Omental fat pad (tissue), 3 donors: ENCODE measurements at regions not wholly inside any gene's neighbourhood (a gene's known extent, or its start where the extent isn't known, plus 50 kb on each side); places are given as distances from the start of the nearest gene placed in this dataset.
"Not testable (repeated sequence)": the region's sequence is repeated elsewhere in the genome, so short reads cannot be mapped to it uniquely, and the experiment has no call there.

Experiments
- ATAC-seq: fragments of 150-250 bp; one replicate; pipeline ENCODE4 v1.9.1; 2016; ENCODE audit warnings: mild to moderate bottlenecking, moderate library complexity; ENCODE audit not compliant: low FRiP score
- DNase-seq: peaks from one replicate; pipeline ENCODE4 v3.0.0-alpha.2; 2019; ENCODE audit warnings: low spot score
- TF ChIP-seq, protein P1 (sequence below), 3 donors: fragments of 450-650 bp; IDR thresholded peaks; one replicate each; pipeline ENCODE4 v1.5.1; 2016 to 2017; ENCODE audit warnings: antibody characterized with exemption in 3 of 3, mild to moderate bottlenecking in 3 of 3, moderate library complexity in 2 of 3

- TF ChIP-seq, protein P1, sequence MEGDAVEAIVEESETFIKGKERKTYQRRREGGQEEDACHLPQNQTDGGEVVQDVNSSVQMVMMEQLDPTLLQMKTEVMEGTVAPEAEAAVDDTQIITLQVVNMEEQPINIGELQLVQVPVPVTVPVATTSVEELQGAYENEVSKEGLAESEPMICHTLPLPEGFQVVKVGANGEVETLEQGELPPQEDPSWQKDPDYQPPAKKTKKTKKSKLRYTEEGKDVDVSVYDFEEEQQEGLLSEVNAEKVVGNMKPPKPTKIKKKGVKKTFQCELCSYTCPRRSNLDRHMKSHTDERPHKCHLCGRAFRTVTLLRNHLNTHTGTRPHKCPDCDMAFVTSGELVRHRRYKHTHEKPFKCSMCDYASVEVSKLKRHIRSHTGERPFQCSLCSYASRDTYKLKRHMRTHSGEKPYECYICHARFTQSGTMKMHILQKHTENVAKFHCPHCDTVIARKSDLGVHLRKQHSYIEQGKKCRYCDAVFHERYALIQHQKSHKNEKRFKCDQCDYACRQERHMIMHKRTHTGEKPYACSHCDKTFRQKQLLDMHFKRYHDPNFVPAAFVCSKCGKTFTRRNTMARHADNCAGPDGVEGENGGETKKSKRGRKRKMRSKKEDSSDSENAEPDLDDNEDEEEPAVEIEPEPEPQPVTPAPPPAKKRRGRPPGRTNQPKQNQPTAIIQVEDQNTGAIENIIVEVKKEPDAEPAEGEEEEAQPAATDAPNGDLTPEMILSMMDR (IDR thresholded peaks at IDR 0.05) = no peak
- no peak for ATAC-seq
- no peak for DNase-seq
Measured at GRCh38 chr7:36062154-36062815, 90.8 kb upstream of the EEPD1 start.

DNA sequence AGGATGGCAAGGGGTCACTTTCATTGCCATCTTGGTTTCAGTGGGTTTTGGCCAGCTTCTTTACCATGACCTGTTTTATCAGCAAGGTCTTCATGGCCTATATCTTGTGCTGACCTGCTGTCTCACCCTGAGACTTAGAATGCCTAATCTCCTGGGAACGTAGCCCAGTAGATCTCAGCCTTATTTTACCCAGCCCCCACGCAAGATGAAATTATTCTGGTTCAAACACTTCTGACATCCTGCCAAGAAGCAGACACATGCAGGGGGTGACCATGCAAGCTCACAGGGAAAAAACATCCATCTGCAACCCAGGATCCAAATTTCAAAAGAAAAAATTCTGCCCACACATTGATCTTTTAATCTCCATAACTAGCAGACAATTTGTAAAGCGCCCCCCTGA lies 88.4 kb upstream of the EEPD1 start:
- TF ChIP-seq, protein P1 (IDR thresholded peaks at IDR 0.05) = no peak
- ATAC-seq (no peak), DNase-seq (no peak)

DNA sequence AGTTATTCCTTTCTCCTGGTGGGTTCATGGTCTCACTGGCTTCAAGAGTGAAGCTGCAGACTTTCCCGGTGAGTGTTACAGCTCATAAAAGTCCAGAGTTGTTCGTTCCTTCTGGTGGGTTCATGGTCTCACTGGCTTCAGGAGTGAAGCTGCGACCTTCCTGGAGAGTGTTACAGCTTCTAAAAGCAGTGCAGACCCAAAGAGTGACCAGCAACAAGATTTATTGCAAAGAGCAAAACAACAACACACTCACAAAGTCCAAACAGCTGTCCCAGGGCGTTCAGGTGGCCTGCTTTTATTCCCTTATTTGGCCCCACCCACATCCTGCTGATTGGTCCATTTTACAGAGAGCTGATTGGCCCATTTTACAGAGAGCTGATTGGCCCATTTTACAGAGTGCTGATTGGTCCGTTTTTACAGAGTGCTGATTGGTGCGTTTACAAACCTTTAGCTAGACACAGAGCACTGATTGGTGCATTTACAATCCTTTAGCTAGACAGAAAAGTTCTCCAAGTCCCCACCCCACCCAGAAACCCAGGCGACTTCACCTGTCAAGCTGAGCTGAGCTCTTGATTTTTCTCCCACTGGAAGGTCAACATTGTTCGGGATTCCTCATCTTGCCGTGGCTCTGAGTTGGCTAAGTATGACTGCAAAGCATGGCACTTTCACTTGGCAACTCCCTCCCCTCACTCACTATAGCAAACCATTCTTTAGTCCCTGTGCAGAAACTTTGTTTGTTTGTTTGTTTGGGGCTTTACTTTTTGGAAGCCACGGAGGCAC lies 87.3 kb upstream of the EEPD1 start:
- not testable (repeated sequence) for ATAC-seq, DNase-seq

- ATAC-seq (no peak), DNase-seq (no peak)
- TF ChIP-seq, protein P1 (IDR thresholded peaks at IDR 0.05) = no peak
Measured at GRCh38 chr7:36066343-36066664, 86.8 kb upstream of the EEPD1 start.

DNA sequence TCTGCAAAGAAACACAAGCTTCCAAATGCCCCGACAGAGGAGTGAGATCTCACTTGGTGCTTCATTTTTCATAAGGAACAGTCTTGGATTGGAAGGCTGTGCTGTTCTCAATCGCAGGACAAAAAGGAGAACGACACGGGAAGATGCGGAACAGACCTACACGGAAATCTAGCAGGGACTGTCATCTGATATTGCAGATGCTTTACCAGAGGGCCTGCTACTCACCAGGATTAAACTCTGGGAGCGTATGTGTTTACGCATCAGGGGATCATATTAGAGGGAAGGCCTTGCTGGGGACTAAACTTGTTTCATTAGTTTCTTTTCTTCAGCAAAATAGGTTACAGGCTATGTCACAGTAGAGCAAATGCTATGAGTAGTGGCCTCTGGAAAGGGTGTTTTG lies 82.8 kb upstream of the EEPD1 start:
- ATAC-seq (no peak), DNase-seq (no peak)
- TF ChIP-seq, protein P1 (IDR thresholded peaks at IDR 0.05) = no peak

DNA sequence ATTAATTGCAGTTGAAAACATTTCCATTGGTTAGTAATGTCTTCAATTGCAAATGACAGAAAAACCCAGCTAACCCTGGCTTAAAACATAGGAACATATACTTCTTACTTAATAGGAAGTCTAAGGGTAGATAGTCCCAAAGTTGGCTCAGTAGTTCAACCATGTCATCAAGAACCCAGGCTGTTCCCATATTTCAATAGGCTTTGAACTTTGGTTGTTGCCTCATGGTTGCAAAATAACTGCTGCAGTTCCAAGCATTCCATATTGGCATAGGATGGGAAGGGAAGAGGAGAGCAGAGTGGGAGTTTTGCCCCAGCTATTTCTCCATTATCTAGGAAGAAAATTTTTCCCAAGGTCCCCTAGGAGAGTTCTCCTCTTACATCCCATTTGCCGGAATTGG lies 81.4 kb upstream of the EEPD1 start:
- TF ChIP-seq, protein P1 (IDR thresholded peaks at IDR 0.05) = no peak
- ATAC-seq (no peak), DNase-seq (no peak)

GRCh38 chr7:36072620-36073019 lies 80.4 kb upstream of the EEPD1 start:
- DNase-seq = no peak
- no peak for ATAC-seq
- TF ChIP-seq, protein P1 (IDR thresholded peaks at IDR 0.05) = no peak
